Stomach (tissue), 8 donors: ENCODE measurements at regions not wholly inside any gene's neighbourhood (a gene's known extent, or its start where the extent isn't known, plus 50 kb on each side); places are given as distances from the start of the nearest gene placed in this dataset.
A peak's percentile ranks its signal among the peaks of the same experiment; 100 is the strongest.

ENCODE experiments used
- DNase-seq, 2 donors: peaks; one replicate each; pipeline versions ENCODE4 v3.0.0 to v3.0.0-alpha.2; 2013 to 2019
- H3K27ac ChIP-seq, 5 donors: fragments of 200-600 bp in 4 of 5; sonication (generic) in 4 of 5; one replicate each; pipeline ENCODE4 v1.5.1; 2013 to 2019; ENCODE audit warnings: mild to moderate bottlenecking in 1 of 5, moderate library complexity in 1 of 5
- H3K27me3 ChIP-seq, 3 donors: fragments of 200-600 bp; sonication (generic); one replicate each; pipeline ENCODE4 v1.5.1; 2017 to 2019; ENCODE audit warnings: mixed run types in 1 of 3
- H3K36me3 ChIP-seq, 4 donors: fragments of 200-600 bp; sonication (generic); 1 replicate in 3 of 4; 2 replicates in 1 of 4; pipeline ENCODE4 v1.5.1; 2016 to 2019
- H3K4me1 ChIP-seq, 4 donors: fragments of 200-600 bp; sonication (generic); one replicate each; pipeline ENCODE4 v1.5.1; 2016 to 2019
- H3K4me3 ChIP-seq, 4 donors: fragments of 200-600 bp; sonication (generic) in 3 of 4; one replicate each; pipeline ENCODE4 v1.5.1; 2016 to 2019; ENCODE audit warnings: mild to moderate bottlenecking in 1 of 4
- H3K9me3 ChIP-seq, 4 donors: fragments of 200-600 bp; sonication (generic); one replicate each; pipeline ENCODE4 v1.5.1; 2016 to 2019
- EP300 ChIP-seq: sonication (generic); formaldehyde crosslinking; IDR thresholded peaks from one replicate; pipeline ENCODE4 v1.6.1; 2017; ENCODE audit warnings: antibody characterized with exemption
- POLR2A ChIP-seq, 4 donors: fragments of 450-650 bp; IDR thresholded peaks; one replicate each; pipeline ENCODE4 v1.6.1; 2016; ENCODE audit warnings: antibody characterized with exemption in 4 of 4, control low read depth in 2 of 4, mild to moderate bottlenecking in 1 of 4, moderate library complexity in 1 of 4
- POLR2AphosphoS5 ChIP-seq, 3 donors: sonication (generic); formaldehyde crosslinking; IDR thresholded peaks; one replicate each; pipeline ENCODE4 v1.6.1; 2016; ENCODE audit warnings: antibody characterized with exemption in 3 of 3
- WGBS, 5 donors: extraction: QIAGEN DNeasy Blood & Tissue Kit in 3 of 5; methylation state at CpG; one replicate each; pipeline versions ENCODE4 v1.1.5 to v1.1.7; 2013 to 2018; 5-methylcytosine and 5-hydroxymethylcytosine counted together
- intact Hi-C: fragments of 100-400 bp; cut with DNase I; formaldehyde crosslinking; loops from one replicate; pipeline ENCODE4 v1.15.1; 2023; ENCODE audit warnings: low total_unique reads
- TF ChIP-seq, protein P1 (sequence below), 7 experiments: fragments of 450-650 bp in 4 of 7; fragments of 200-600 bp in 3 of 7; sonication (generic) in 3 of 7; IDR thresholded peaks; one replicate each; pipeline ENCODE4 v1.5.1; 2016 to 2019; ENCODE audit warnings: antibody characterized with exemption in 7 of 7, control low read depth in 2 of 7, mild to moderate bottlenecking in 1 of 7
- donor health status: healthy with polysubstance abuse.
- donor health status: Bipolar disorder and iron deficiency.
- donor health status: healthy.

DNA sequence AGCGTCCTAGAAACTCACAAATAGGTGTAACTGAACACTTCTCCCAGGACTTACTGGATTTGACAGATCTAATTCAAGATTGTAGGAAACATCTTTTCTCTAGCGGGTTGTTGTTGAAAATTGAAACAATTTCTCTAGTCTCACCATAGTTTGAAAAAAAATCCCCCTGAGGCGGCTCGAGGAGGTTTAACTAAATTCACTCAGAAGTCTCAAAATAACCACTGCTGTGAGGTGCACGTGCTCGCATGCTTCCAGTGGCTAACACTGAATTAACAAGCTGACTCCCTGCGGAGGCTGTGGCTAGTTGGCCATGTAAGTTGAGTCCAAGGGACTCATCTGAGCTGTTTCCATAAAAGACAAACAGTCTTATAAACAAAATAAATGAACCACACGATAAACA is 503.9 kb downstream of the OCA2 start:
- 71 to 75% (median 74%) methylated on average over 8 of the region's 8 CpGs for WGBS, 5 donors
- Histone ChIP-seq H3K9me3 (peaks cover 4 to 37% (median 16%) of the 10 kb centered on the region in 4 donors), H3K36me3 (no peaks in the 10 kb centered on the region), H3K27me3 (no peaks in the 10 kb centered on the region), H3K27ac (no peak overlapping the region), H3K4me3 (no peak overlapping the region), H3K4me1 (no peaks in the 10 kb centered on the region)
- intact Hi-C loops, result no loop called here
- TF ChIP-seq POLR2AphosphoS5 (IDR thresholded peaks at IDR 0.05) (no peak), EP300 (no peak), POLR2A (IDR thresholded peaks at IDR 0.05) (no peak)
- TF ChIP-seq, protein P1, sequence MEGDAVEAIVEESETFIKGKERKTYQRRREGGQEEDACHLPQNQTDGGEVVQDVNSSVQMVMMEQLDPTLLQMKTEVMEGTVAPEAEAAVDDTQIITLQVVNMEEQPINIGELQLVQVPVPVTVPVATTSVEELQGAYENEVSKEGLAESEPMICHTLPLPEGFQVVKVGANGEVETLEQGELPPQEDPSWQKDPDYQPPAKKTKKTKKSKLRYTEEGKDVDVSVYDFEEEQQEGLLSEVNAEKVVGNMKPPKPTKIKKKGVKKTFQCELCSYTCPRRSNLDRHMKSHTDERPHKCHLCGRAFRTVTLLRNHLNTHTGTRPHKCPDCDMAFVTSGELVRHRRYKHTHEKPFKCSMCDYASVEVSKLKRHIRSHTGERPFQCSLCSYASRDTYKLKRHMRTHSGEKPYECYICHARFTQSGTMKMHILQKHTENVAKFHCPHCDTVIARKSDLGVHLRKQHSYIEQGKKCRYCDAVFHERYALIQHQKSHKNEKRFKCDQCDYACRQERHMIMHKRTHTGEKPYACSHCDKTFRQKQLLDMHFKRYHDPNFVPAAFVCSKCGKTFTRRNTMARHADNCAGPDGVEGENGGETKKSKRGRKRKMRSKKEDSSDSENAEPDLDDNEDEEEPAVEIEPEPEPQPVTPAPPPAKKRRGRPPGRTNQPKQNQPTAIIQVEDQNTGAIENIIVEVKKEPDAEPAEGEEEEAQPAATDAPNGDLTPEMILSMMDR (IDR thresholded peaks at IDR 0.05), result no peak
- DNase-seq, result no peak

DNA sequence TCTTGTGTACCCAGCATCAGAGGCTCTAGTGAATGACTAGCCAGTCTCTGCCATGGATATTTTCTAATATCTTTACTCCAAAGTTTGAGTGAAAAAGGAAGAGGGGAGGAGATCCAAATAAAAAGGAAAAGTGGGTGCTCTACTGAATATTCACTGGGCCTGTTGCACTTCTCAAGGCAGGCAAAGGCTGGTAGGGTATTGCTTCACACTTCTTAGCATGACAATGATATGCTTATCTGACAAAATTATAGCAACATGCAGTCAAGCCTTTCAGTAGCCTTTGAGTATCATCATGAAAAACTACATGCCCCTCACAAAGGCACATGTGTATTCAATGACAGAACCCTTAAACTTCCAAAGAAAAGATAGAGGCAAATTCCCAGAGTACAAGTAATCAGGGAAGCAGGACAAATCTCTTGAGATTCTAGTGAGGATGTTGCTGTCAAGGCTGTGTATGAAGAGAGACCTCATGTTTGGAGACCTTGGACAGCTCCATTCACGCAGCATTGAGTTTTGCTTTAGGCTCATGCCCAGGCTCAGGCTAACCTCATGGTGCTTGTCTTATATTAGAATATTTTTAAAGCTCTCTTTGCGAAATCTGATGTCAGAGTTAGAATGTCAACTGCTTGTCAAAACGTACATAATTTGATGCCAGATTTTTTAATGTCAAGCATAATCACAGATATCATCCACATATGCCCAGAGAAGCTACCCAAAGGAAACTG is 506.9 kb downstream of the OCA2 start:
- no peak overlapping the region for H3K27ac ChIP-seq
- 51 to 63% (median 55%) methylated on average over 3 of the region's 3 CpGs for WGBS, 5 donors
- intact Hi-C loops, result no loop called here

More for the DNA sequence above, 506.9 kb downstream of the OCA2 start:
- TF ChIP-seq POLR2AphosphoS5 (IDR thresholded peaks at IDR 0.05) (no peak), EP300 (no peak), POLR2A (IDR thresholded peaks at IDR 0.05) (no peak)
- TF ChIP-seq, protein P1 (IDR thresholded peaks at IDR 0.05), result no peak
- Histone ChIP-seq H3K9me3 (peaks cover 0 to 15% (median 8%) of the 10 kb centered on the region in 4 donors), H3K4me3 (no peak overlapping the region), H3K4me1 (no peaks in the 10 kb centered on the region), H3K36me3 (no peaks in the 10 kb centered on the region), H3K27me3 (peaks cover 0 to 7% (median 0%) of the 10 kb centered on the region in 3 donors)
- peak in 1 of 2 donors; percentile 25 for DNase-seq
